Tibial nerve (tissue), 3 donors: ENCODE measurements at regions not wholly inside any gene's neighbourhood (a gene's known extent, or its start where the extent isn't known, plus 50 kb on each side); places are given as distances from the start of the nearest gene placed in this dataset.

Source experiments
- POLR2A ChIP-seq, 2 donors: fragments of 450-650 bp; IDR thresholded peaks; one replicate each; pipeline ENCODE4 v1.6.1; 2017; ENCODE audit warnings: antibody characterized with exemption in 2 of 2, mild to moderate bottlenecking in 2 of 2, moderate library complexity in 2 of 2
- TF ChIP-seq, protein P1 (sequence below), 5 experiments: fragments of 200-600 bp in 3 of 5; fragments of 450-650 bp in 2 of 5; sonication (generic) in 3 of 5; IDR thresholded peaks; one replicate each; pipeline ENCODE4 v1.5.1; 2016 to 2019; ENCODE audit warnings: antibody characterized with exemption in 5 of 5, mild to moderate bottlenecking in 3 of 5, moderate library complexity in 2 of 5

DNA sequence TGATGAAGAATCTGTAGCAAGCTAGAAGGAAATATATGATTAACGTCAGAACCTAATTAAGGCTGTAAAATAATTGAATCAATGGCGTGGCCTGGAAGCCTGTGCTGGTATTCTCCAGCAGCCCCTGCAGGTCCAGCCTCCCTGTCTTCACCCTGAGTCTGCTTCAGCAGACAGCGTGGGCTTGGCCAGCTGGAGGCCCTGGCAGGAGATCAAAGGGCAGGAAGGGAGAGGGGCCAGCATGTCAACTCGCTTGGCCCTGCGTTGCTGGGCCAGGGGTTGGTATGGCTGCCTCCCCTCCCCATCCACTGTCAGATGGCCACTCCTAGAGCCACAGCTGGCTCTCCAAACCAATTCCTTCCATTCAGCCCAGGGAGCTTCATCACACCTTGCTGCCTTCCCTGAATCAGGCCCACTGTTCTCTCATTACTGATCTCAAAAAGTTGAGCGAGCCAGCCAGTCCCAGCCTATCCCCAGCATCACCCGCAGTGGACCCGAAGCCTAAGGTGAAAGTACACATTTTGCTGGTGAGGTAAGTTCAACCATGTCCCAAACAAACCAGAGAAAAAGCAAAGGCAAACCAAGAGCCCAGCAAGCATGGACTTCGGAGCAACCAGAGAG, 228.4 kb upstream of the AGAP1 start:
- TF ChIP-seq, protein P1, sequence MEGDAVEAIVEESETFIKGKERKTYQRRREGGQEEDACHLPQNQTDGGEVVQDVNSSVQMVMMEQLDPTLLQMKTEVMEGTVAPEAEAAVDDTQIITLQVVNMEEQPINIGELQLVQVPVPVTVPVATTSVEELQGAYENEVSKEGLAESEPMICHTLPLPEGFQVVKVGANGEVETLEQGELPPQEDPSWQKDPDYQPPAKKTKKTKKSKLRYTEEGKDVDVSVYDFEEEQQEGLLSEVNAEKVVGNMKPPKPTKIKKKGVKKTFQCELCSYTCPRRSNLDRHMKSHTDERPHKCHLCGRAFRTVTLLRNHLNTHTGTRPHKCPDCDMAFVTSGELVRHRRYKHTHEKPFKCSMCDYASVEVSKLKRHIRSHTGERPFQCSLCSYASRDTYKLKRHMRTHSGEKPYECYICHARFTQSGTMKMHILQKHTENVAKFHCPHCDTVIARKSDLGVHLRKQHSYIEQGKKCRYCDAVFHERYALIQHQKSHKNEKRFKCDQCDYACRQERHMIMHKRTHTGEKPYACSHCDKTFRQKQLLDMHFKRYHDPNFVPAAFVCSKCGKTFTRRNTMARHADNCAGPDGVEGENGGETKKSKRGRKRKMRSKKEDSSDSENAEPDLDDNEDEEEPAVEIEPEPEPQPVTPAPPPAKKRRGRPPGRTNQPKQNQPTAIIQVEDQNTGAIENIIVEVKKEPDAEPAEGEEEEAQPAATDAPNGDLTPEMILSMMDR (IDR thresholded peaks at IDR 0.05): no peak
- TF ChIP-seq POLR2A (IDR thresholded peaks at IDR 0.05): no peak
